NCI-H2107 (cell line): ENCODE measurements at regions not wholly inside any gene's neighbourhood (a gene's known extent, or its start where the extent isn't known, plus 50 kb on each side); places are given as distances from the start of the nearest gene placed in this dataset.

Experiments used
- DNase-seq: peaks from one replicate; lab custom pipeline; 2025; lab: John Stamatoyannopoulos, UW

DNA sequence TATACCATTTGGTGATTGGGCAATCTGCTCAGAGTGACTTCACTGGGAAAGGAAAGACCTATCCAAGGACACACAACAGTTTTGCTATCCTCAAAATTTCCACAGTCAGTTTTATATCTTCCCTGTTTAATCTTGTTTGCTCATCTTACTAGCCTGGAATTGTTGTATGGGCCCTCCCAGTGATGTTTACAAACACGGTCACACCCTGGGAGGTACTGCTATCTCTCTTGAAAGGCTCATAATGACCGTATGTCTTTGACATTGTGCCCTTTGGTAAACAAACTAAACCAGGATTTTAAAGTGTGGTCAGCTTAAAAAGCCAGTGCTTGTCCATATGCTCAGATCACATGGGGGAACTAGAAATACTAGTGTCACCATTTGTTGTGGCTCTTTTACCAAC is 277.0 kb downstream of the CDH2 start:
- DNase-seq: no peak

DNA sequence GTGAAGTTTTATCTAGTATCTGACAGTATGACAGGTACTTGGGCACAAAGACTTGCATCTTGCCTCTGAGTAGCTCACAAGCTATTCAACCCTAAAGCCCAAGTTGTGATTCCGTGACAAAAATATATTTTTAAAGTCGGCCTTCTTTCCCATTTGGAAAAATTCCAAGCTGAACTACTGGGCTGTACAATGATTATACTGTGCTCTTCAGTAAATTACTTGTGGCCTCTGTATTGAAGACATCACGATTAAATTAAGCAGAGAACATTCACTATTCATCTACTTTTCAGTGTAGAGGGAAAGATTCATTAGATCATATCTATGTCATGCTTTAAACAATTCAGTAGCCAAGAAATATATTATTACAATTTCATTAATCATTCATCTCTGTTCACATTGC is 282.2 kb downstream of the CDH2 start:
- no peak for DNase-seq

GRCh38 chr18:27887711-27888495 is 289.0 kb downstream of the CDH2 start:
- DNase-seq: no peak

DNA sequence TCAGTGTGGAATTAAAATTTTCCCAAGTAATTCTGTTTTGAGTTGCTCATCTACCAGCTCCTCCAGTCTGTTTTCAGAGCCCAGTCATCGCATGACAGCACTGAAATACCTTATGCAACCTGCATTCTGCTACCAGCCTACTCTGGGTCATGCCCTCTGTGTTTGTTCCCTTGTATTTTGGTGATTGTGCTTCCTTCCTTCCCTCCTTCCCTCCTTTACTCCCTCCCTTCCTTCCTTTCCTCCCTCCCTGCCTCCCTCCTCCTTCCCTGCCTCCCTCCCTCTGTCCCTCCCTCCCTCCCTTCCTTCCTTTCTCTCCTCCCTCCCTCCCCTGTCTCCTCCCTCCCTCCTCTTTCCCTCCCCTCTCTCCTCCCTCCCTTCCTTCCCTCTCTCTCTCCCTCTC is 289.6 kb downstream of the CDH2 start:
- no peak for DNase-seq

- no peak for DNase-seq
These were observed 297.4 kb downstream of the CDH2 start for GRCh38 chr18:27879540-27879939.

GRCh38 chr18:27871726-27872125 is 305.2 kb downstream of the CDH2 start:
- DNase-seq: no peak

DNA sequence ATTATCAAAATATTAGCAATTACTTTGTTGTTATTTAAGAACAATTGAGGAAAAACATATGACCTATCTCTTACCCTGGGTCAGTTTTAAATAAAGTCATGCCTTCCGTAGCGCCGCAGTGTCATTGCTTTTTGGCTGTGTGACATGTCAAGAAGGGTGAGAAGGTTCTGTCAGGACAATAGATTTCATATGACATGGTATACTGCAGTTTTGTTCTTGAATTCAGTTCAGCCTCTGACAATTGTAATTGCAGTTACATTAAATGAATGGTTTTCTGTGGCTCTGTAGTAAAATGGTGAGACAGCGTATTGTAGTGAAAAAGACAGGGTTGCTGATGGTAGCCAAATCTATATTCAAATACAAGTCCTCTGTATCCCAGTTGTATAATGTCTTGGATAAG is 307.2 kb downstream of the CDH2 start:
- no peak for DNase-seq

DNA sequence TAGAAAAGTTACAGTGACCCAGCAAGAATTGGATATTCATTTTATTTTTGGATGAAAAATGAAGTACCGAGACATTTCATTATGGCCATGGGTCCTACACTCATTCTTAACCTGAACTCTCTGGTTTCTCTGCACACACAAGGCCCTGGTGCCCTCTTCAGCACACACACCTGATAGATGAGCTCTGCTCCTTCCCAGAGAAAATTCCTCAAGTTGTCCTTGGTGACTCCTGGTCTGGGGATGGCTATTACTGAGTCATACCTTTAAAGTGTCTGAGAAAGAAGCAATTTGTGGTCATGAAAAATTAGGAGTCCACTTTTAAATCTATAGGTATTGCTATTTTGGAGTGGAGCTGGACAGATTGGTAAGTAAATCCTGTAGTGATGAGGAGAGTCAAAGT is 311.5 kb downstream of the CDH2 start:
- no peak for DNase-seq

GRCh38 chr18:27863780-27864430 is 313.0 kb downstream of the CDH2 start:
- no peak for DNase-seq

DNA sequence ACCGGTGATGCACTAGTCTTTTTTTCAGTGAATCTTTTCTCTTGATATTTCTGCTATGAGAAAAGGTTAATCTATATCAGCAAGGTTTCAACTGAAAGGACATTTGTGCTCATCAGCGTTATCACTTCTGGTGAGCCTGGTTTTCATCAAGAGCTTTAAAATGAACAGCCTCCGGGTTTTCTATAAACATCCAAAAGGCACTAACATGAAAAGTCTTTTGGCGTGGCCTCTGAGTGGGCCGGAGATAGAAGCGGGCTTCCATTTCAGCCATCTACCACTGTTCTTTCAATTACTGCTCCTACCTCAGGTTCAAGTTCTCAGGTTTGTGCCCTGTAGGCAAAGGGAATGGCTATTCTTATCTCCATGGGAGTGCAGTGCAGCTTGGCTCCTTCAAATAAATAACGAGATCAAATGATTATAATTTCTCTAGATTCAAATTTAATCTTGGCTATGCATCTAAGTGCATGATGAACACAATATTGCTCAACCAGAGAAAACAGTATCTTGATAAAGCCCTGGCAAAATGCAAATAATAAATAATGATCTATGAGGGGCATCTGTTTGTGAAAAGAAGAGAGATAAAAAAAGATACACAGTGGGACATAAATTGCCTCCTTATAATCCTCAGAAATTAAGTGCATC is 314.8 kb downstream of the CDH2 start:
- no peak for DNase-seq

DNA sequence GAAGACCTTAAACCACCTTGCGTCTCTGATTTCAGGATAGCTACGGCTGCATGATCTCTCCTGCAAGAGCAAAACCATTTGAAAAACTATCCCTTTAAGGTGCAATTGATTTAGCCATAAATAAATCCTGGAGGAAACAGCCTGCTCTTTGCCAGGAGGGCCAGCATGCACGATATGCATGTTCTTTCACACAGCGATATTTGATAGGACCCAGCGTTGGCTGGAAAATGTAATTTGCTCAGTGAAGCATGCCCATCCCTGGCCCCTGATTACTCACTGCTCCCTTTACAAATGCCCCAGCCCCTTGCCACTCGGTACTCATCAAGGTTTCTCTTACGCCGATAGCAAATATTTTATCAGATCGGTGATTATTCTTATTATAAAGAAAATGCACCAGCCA is 315.4 kb downstream of the CDH2 start:
- DNase-seq: peak; percentile 51

GRCh38 chr18:27860701-27861107 is 316.2 kb downstream of the CDH2 start:
- DNase-seq: no peak

DNA sequence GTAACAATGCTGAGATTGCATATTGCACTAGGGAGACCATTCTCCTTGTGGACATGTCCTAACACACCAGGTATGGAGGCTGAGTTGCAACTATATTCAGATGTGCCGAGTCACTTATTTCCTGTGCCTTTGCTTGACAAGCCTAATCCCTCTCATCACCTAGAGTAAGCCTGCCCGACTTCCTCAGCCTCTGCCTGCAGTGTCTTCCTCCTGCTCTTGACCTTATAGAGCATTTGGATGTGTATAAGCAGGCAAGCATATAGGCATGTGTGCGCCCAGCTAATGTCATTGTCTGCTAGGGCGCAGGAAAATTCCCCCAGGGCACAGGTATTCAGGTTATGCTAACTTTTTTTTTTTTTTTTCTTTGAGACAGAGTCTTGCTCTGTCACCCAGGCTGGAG is 316.9 kb downstream of the CDH2 start:
- no peak for DNase-seq

GRCh38 chr18:27856820-27857219 is 320.1 kb downstream of the CDH2 start:
- DNase-seq: no peak

GRCh38 chr18:27855486-27855885 is 321.4 kb downstream of the CDH2 start:
- DNase-seq: no peak

DNA sequence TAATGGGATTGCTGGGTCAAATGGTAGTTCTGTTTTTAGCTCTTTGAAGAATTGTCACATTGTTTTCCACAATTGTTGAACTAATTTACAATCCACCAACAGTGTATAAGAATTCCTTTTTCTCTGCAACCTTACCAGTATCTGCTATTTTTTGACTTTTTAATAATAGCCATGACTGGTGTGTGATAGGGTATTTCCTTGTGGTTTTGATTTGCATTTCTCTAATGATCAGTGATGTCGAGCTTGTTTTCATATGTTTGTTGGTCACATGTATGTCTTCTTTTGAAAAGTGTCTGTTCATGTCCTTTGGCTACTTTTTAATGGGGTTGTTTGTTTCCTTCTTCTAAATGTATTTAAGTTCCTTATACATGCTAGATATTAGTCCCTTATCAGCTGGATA is 322.3 kb downstream of the CDH2 start:
- no peak for DNase-seq

GRCh38 chr18:27848336-27848735 is 328.6 kb downstream of the CDH2 start:
- DNase-seq: no peak

- DNase-seq: no peak
These were observed 329.5 kb downstream of the CDH2 start for GRCh38 chr18:27847412-27847811.

GRCh38 chr18:27845897-27846296 is 331.0 kb downstream of the CDH2 start:
- DNase-seq: no peak

GRCh38 chr18:27843783-27844777 is 332.9 kb downstream of the CDH2 start:
- DNase-seq: no peak

DNA sequence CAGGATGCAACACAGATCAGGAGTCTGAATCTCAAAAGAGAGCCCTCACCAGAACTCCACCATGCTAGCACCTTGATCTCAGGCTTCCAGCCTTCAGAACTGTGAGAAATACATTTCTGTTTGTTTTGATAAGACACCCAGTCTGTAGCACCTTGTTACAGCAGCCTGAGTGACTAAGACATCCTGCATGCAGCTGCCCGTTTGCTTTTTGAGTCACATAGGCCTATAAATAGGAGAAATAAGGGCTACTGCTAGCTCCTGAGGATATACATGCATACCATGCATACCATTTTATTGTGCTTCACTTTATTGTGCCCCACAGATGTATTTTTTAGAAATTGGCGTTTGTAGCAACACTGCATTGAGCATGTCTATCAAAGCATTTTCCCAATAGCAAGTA is 337.8 kb downstream of the CDH2 start:
- DNase-seq: no peak

GRCh38 chr18:27838225-27838624 is 338.7 kb downstream of the CDH2 start:
- no peak for DNase-seq
